HepG2 (cell line): ENCODE measurements at regions not wholly inside any gene's neighbourhood (a gene's known extent, or its start where the extent isn't known, plus 50 kb on each side); places are given as distances from the start of the nearest gene placed in this dataset.

ENCODE experiments used
- ATAC-seq: fragments of 200-7000 bp; cut with Tn5 transposase; 3 replicates; pipeline ENCODE4 v1.9.1; 2020; ENCODE audit warnings: mild to moderate bottlenecking, moderate library complexity
- BruUV-seq: library from RNA; stranded (reverse); fragments of 400-500 nt; replicated peaks from 2 replicates; lab custom pipeline; 2021; lab: Mats Ljungman, UMichigan
- CTCF ChIA-PET: fragments of 300-600 bp; formaldehyde crosslinking; extraction: SDS; loops from one replicate; lab custom pipeline; 2021; ENCODE audit warnings: low total read pairs, inconsistent platforms, low intra/inter-chr PET ratio; lab: Yijun Ruan, JAX
- POLR2A ChIA-PET: fragments of 350-600 bp; sonication (Branson Sonifier 250); formaldehyde crosslinking; loops from one replicate; lab custom pipeline; 2020; ENCODE audit warnings: antibody characterized with exemption, inconsistent platforms; lab: Yijun Ruan, JAX
- DNase-seq: peaks from one replicate; pipeline ENCODE4 v3.0.0-alpha.2; 2015; ENCODE audit warnings: low spot score
- FAIRE-seq: peaks from 3 replicates; lab custom pipeline; 2011; peaks lifted over from hg19 to GRCh38; lab: Jason Lieb, UNC
- H2AFZ ChIP-seq: one replicate; pipeline ENCODE4 v1.6.1; 2011; ENCODE audit warnings: low read length, inconsistent platforms
- H3K27ac ChIP-seq: fragments of 300-600 bp; 3 replicates; pipeline ENCODE4 v1.8.0; 2011; ENCODE audit warnings: mixed run types, mild to moderate bottlenecking, mixed read lengths, low read length, inconsistent platforms; ENCODE audit not compliant: insufficient read depth; ENCODE audit errors: extremely low read length
- H3K27me3 ChIP-seq, 2 experiments: fragments of 200-600 bp in 1 of 2; 2 replicates in 1 of 2; 3 replicates in 1 of 2; pipeline versions ENCODE4 v1.6.0 to v1.8.0; 2011; ENCODE audit warnings: low read length in 2 of 2, mild to moderate bottlenecking in 2 of 2, moderate library complexity in 2 of 2, inconsistent platforms in 1 of 2; ENCODE audit not compliant: insufficient read depth in 2 of 2, control insufficient read depth in 1 of 2
- H3K36me3 ChIP-seq, 2 experiments: fragments of 200-600 bp in 1 of 2; replicated peaks in 1 of 2; 2 replicates in 1 of 2; 3 replicates in 1 of 2; pipeline versions ENCODE4 v1.5.1 to v1.8.0; 2011; ENCODE audit warnings: low read length in 2 of 2, inconsistent platforms in 1 of 2; ENCODE audit not compliant: insufficient read depth in 2 of 2, control insufficient read depth in 1 of 2
- H3K4me1 ChIP-seq: 2 replicates; pipeline ENCODE4 v1.5.1; 2012; ENCODE audit warnings: low read length, inconsistent platforms; ENCODE audit not compliant: insufficient read depth
- H3K4me2 ChIP-seq: 2 replicates; pipeline ENCODE4 v1.6.0; 2011; ENCODE audit warnings: low read depth, low read length, inconsistent platforms
- H3K4me3 ChIP-seq, 3 experiments: fragments of 200-600 bp in 1 of 3; sonication (generic), shearing (Covaris generic) in 1 of 3; replicated peaks in 1 of 3; 2 replicates each; pipeline ENCODE4 v1.5.1; 2011 to 2016; ENCODE audit warnings: low read length in 3 of 3, inconsistent platforms in 2 of 3, low read depth in 2 of 3, mild to moderate bottlenecking in 2 of 3, control low read depth in 1 of 3, mixed read lengths in 1 of 3; ENCODE audit not compliant: insufficient read depth in 1 of 3
- H3K79me2 ChIP-seq: one replicate; pipeline ENCODE4 v1.6.1; 2011; ENCODE audit warnings: low read length, inconsistent platforms; ENCODE audit not compliant: insufficient read depth
- H3K9ac ChIP-seq: 2 replicates; pipeline ENCODE4 v1.6.0; 2011; ENCODE audit warnings: mild to moderate bottlenecking, low read depth, low read length, inconsistent platforms; ENCODE audit not compliant: insufficient read depth
- H3K9me3 ChIP-seq: 2 replicates; pipeline ENCODE4 v1.5.1; 2012; ENCODE audit warnings: mild to moderate bottlenecking, low read length
- H4K20me1 ChIP-seq: 2 replicates; pipeline ENCODE4 v1.6.0; 2011; ENCODE audit warnings: inconsistent platforms, mild to moderate bottlenecking, low read length, moderate library complexity; ENCODE audit not compliant: insufficient read depth
- ATF5 ChIP-seq: sonication (generic); formaldehyde crosslinking; IDR thresholded peaks from 2 replicates; pipeline ENCODE4 v1.4.0; 2020; ENCODE audit warnings: mild to moderate bottlenecking, low read depth, missing genetic modification reagents
- BCL3 ChIP-seq: sonication (generic); formaldehyde crosslinking; IDR thresholded peaks from 2 replicates; pipeline ENCODE4 v1.5.1; 2020; ENCODE audit warnings: mild to moderate bottlenecking, missing genetic modification reagents, moderate library complexity
- DNMT1 ChIP-seq: sonication (generic); formaldehyde crosslinking; IDR thresholded peaks from 2 replicates; pipeline ENCODE4 v1.5.1; 2020; ENCODE audit warnings: mild to moderate bottlenecking, missing genetic modification reagents
- HNRNPLL ChIP-seq: fragments of 200-400 bp; formaldehyde crosslinking; IDR thresholded peaks from 2 replicates; pipeline ENCODE4 v1.6.1; 2017; ENCODE audit warnings: mild to moderate bottlenecking, low read depth, low read length; ENCODE audit not compliant: poor library complexity, severe bottlenecking
- HOMEZ ChIP-seq: IDR thresholded peaks from 2 replicates; pipeline ENCODE4 v1.6.1; 2016; ENCODE audit warnings: low read depth
- NCOA5 ChIP-seq: sonication (generic); formaldehyde crosslinking; IDR thresholded peaks from 2 replicates; pipeline ENCODE4 v1.4.0; 2020; ENCODE audit warnings: missing genetic modification reagents
- PAX8 ChIP-seq: sonication (generic); formaldehyde crosslinking; IDR thresholded peaks from 2 replicates; pipeline ENCODE4 v1.8.0; 2022; ENCODE audit warnings: mild to moderate bottlenecking, missing genetic modification reagents, borderline replicate concordance
- PHF21A ChIP-seq: sonication (generic); formaldehyde crosslinking; IDR thresholded peaks from 2 replicates; pipeline ENCODE4 v1.5.0; 2020; ENCODE audit warnings: mild to moderate bottlenecking, missing genetic modification reagents
- PLSCR1 ChIP-seq: sonication (generic); formaldehyde crosslinking; IDR thresholded peaks from 2 replicates; pipeline ENCODE4 v1.5.0; 2020; ENCODE audit warnings: missing genetic modification reagents, mild to moderate bottlenecking, borderline replicate concordance
- ZNF101 ChIP-seq: sonication (generic); formaldehyde crosslinking; IDR thresholded peaks from 2 replicates; pipeline ENCODE4 v1.4.0; 2020; ENCODE audit warnings: mild to moderate bottlenecking, low read depth, missing genetic modification reagents, borderline replicate concordance
- ZNF136 ChIP-seq: sonication (generic); formaldehyde crosslinking; IDR thresholded peaks from 2 replicates; pipeline ENCODE4 v1.8.1; 2022; ENCODE audit warnings: low read depth, mild to moderate bottlenecking, moderate library complexity, missing genetic modification reagents
- ZNF350 ChIP-seq: sonication (generic); formaldehyde crosslinking; IDR thresholded peaks from 2 replicates; pipeline ENCODE4 v1.4.0; 2020; ENCODE audit warnings: mild to moderate bottlenecking, low read depth, missing genetic modification reagents, borderline replicate concordance
- ZNF362 ChIP-seq: sonication (generic); formaldehyde crosslinking; IDR thresholded peaks from 2 replicates; pipeline ENCODE4 v1.4.0; 2020; ENCODE audit warnings: missing genetic modification reagents, mild to moderate bottlenecking, borderline replicate concordance
- ZNF383 ChIP-seq: sonication (generic); formaldehyde crosslinking; IDR thresholded peaks from 2 replicates; pipeline ENCODE4 v1.4.0; 2020; ENCODE audit warnings: missing genetic modification reagents, mild to moderate bottlenecking, borderline replicate concordance
- ZNF570 ChIP-seq: sonication (generic); formaldehyde crosslinking; IDR thresholded peaks from 2 replicates; pipeline ENCODE4 v1.4.0; 2020; ENCODE audit warnings: mild to moderate bottlenecking, missing genetic modification reagents, borderline replicate concordance
- ZNF576 ChIP-seq: sonication (generic); formaldehyde crosslinking; IDR thresholded peaks from 2 replicates; pipeline ENCODE4 v1.4.0; 2020; ENCODE audit warnings: mild to moderate bottlenecking, missing genetic modification reagents
- WGBS: methylation state at CpG from one replicate; pipeline ENCODE4 v1.1.6; 2017; ENCODE audit warnings: low lambda C conversion rate; 5-methylcytosine and 5-hydroxymethylcytosine counted together
- in situ Hi-C: cut with HindIII; loops from 2 replicates; pipeline ENCODE4 v1.10.0; 2017; ENCODE audit warnings: low pct_unique_long_range_greater_than_20kb; ENCODE audit not compliant: extremely low pct_ligation_motif_present
- intact Hi-C: fragments of 100-400 bp; cut with micrococcal nuclease; formaldehyde crosslinking; loops from one replicate; pipeline ENCODE4 v1.10.0; 2022; ENCODE audit not compliant: unreplicated experiment

GRCh38 chr17:36701429-36702099 is 100.2 kb downstream of the MRM1 start (continued):
- no peak for TF ChIP-seq ZNF350 (CRISPR knock-in tag)
- TF ChIP-seq HNRNPLL = no peak
- TF ChIP-seq PHF21A (CRISPR knock-in tag) = no peak
- no peak for TF ChIP-seq PAX8 (CRISPR knock-in tag)
- no peak for TF ChIP-seq BCL3
- no peak for TF ChIP-seq ZNF136
- TF ChIP-seq PLSCR1 = no peak
- no peak for TF ChIP-seq ZNF383
- TF ChIP-seq ZNF576 (CRISPR knock-in tag) = no peak

- ChIA-PET POLR2A (no interaction called here), CTCF (no interaction called here)
- BruUV-seq = no TSS peak
Observed at GRCh38 chr17:36702636-36703035, 101.3 kb downstream of the MRM1 start.

More at GRCh38 chr17:36702636-36703035, 101.3 kb downstream of the MRM1 start:
- ATAC-seq (no peak), DNase-seq (no peak), FAIRE-seq (no peak)
- intact Hi-C loops (no loop called here), in situ Hi-C loops (no loop called here)
- Histone ChIP-seq H3K4me3 (no peak overlapping the region), H3K27ac (no peak overlapping the region), H3K9ac (no peak overlapping the region), H3K9me3 (no peaks in the 10 kb centered on the region), H3K79me2 (no peaks in the 10 kb centered on the region), H3K36me3 (no peaks in the 10 kb centered on the region), H3K4me1 (no peaks in the 10 kb centered on the region), H3K4me2 (no peak overlapping the region), H2AFZ (no peak overlapping the region), H4K20me1 (0 out of 2 replicates have a peak, but pooled peaks cover 2% of the 10 kb centered on the region), H3K27me3 (peaks cover 0 to 2% of the 10 kb centered on the region in 2 experiments; a peak in 1 of 5 replicates)
- no CpG with 5 or more reads among the region's 1 CpG for WGBS
- no peak for TF ChIP-seq ATF5 (CRISPR knock-in tag)
- TF ChIP-seq HOMEZ = no peak
- no peak for TF ChIP-seq ZNF101 (CRISPR knock-in tag)
- TF ChIP-seq DNMT1 (CRISPR knock-in tag) = no peak
- TF ChIP-seq ZNF362 = no peak
- TF ChIP-seq NCOA5 = no peak
- no peak for TF ChIP-seq ZNF570 (CRISPR knock-in tag)
